Prostate gland (tissue), 2 donors: ENCODE measurements at regions not wholly inside any gene's neighbourhood (a gene's known extent, or its start where the extent isn't known, plus 50 kb on each side); places are given as distances from the start of the nearest gene placed in this dataset.

ENCODE experiments used
- DNase-seq: peaks from one replicate; pipeline ENCODE4 v3.0.0-alpha.2; 2019; ENCODE audit warnings: low spot score
- H3K27ac ChIP-seq, 2 donors: fragments of 200-600 bp; sonication (generic); 2 replicates each; pipeline ENCODE4 v1.5.1; 2017 to 2019
- H3K27me3 ChIP-seq: fragments of 200-600 bp; sonication (generic); replicated peaks from 2 replicates; pipeline ENCODE4 v1.5.1; 2019; ENCODE audit not compliant: insufficient read depth
- H3K36me3 ChIP-seq, 2 donors: fragments of 200-600 bp; sonication (generic); 1 replicate in 1 of 2; 2 replicates in 1 of 2; pipeline versions ENCODE4 v1.5.1 to v1.8.1; 2017 to 2019
- H3K4me1 ChIP-seq: fragments of 200-600 bp; sonication (generic); replicated peaks from 2 replicates; pipeline ENCODE4 v1.5.1; 2019
- H3K4me3 ChIP-seq, 2 donors: fragments of 200-600 bp; sonication (generic); 2 replicates each; pipeline ENCODE4 v1.5.1; 2017 to 2019
- H3K9me3 ChIP-seq: fragments of 200-600 bp; sonication (generic); 2 replicates; pipeline ENCODE4 v1.5.1; 2017
- CTCF ChIP-seq, 4 experiments: fragments of 200-600 bp in 2 of 4; fragments of 450-650 bp in 2 of 4; sonication (generic) in 2 of 4; IDR thresholded peaks; 1 replicate in 3 of 4; 2 replicates in 1 of 4; pipeline ENCODE4 v1.5.1; 2016 to 2019; ENCODE audit warnings: antibody characterized with exemption in 4 of 4, mild to moderate bottlenecking in 2 of 4, moderate library complexity in 2 of 4
- POLR2A ChIP-seq: fragments of 450-650 bp; IDR thresholded peaks from one replicate; pipeline ENCODE4 v1.6.1; 2016; ENCODE audit warnings: antibody characterized with exemption, mild to moderate bottlenecking
- POLR2AphosphoS5 ChIP-seq: sonication (generic); formaldehyde crosslinking; IDR thresholded peaks from one replicate; pipeline ENCODE4 v1.6.1; 2017; ENCODE audit warnings: antibody characterized with exemption
- WGBS: methylation state at CpG from one replicate; pipeline ENCODE4 v1.1.5; 2018; 5-methylcytosine and 5-hydroxymethylcytosine counted together
- intact Hi-C: fragments of 100-400 bp; cut with DNase I; formaldehyde crosslinking; loops from one replicate; pipeline ENCODE4 v1.14.2; 2022

GRCh38 chr3:67883766-67884165 is 229.4 kb upstream of the SUCLG2 start:
- DNase-seq: no peak
- no peaks in the 10 kb centered on the region for H3K36me3 ChIP-seq
- no peaks in the 10 kb centered on the region for H3K9me3 ChIP-seq
- no peak for TF ChIP-seq POLR2A
- TF ChIP-seq POLR2AphosphoS5: no peak
- TF ChIP-seq CTCF (IDR thresholded peaks at IDR 0.05): no peak
- no peak overlapping the region for H3K4me3 ChIP-seq
- 70% methylated on average over 2 of the region's 2 CpGs for WGBS
- no peaks in the 10 kb centered on the region for H3K4me1 ChIP-seq
- H3K27ac ChIP-seq: no peak overlapping the region
- H3K27me3 ChIP-seq: no peaks in the 10 kb centered on the region
- intact Hi-C loops: no loop called here

- no peak overlapping the region for H3K27ac ChIP-seq
- no peaks in the 10 kb centered on the region for H3K9me3 ChIP-seq
- TF ChIP-seq POLR2AphosphoS5: no peak
- no peak for TF ChIP-seq CTCF (IDR thresholded peaks at IDR 0.05)
- TF ChIP-seq POLR2A: no peak
- intact Hi-C loops: no loop called here
- no peaks in the 10 kb centered on the region for H3K27me3 ChIP-seq
- H3K36me3 ChIP-seq: no peaks in the 10 kb centered on the region
- H3K4me3 ChIP-seq: no peak overlapping the region
- DNase-seq: no peak
- WGBS: 80% methylated on average over 5 of the region's 5 CpGs
- H3K4me1 ChIP-seq: no peaks in the 10 kb centered on the region
Observed at GRCh38 chr3:67882981-67883380, 228.6 kb upstream of the SUCLG2 start.

DNA sequence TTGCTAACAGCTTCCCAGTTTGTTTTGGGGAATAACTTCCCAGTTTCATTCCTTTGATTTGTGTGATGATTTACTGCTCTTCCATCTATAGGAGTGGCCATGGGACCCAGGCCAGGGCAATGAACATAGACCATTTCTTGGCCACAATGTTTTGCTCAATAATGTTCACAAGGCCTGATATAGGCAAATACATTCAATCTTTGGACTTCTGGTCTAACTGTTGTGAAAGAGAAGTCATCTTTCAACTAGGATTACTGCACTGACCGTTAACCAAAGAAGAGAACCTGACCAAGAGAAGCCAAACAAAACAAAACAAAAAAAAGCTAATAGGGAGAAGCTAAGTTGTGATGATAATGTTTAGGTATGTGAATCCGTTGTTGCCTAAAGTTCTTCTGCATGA is 221.8 kb upstream of the SUCLG2 start:
- no peaks in the 10 kb centered on the region for H3K4me1 ChIP-seq
- no peak overlapping the region for H3K4me3 ChIP-seq
- H3K27me3 ChIP-seq: no peaks in the 10 kb centered on the region
- H3K36me3 ChIP-seq: no peaks in the 10 kb centered on the region
- intact Hi-C loops: no loop called here
- 61% methylated on average over 2 of the region's 2 CpGs for WGBS
- no peak for DNase-seq
- H3K9me3 ChIP-seq: no peaks in the 10 kb centered on the region
- H3K27ac ChIP-seq: no peak overlapping the region
- TF ChIP-seq POLR2AphosphoS5 (no peak), POLR2A (no peak), CTCF (IDR thresholded peaks at IDR 0.05) (no peak)

DNA sequence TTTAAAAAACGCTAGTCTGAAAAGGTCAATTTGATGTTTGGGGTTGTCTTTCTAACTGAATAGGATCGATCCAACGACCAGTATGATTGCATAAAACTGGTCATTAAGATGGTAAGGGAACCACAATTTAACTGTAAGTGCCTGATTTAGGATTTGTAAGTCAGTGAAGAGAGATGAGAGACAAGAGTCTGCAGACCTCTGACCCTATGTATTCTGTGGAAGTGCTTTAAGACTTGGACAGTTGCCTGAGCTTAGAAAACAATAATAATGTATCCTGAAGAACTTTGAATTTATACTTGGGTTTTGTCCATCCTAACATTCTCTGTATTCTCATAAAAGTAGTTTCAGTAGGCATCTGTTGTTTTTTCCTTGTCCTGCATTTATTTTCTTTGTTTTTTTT is 221.4 kb upstream of the SUCLG2 start:
- no peaks in the 10 kb centered on the region for H3K27me3 ChIP-seq
- no peaks in the 10 kb centered on the region for H3K4me1 ChIP-seq
- TF ChIP-seq POLR2A (no peak), POLR2AphosphoS5 (no peak), CTCF (IDR thresholded peaks at IDR 0.05) (no peak)
- DNase-seq: no peak
- intact Hi-C loops: no loop called here
- H3K4me3 ChIP-seq: no peak overlapping the region
- no peak overlapping the region for H3K27ac ChIP-seq
- no peaks in the 10 kb centered on the region for H3K36me3 ChIP-seq
- 79% methylated on average over 3 of the region's 3 CpGs for WGBS
- no peaks in the 10 kb centered on the region for H3K9me3 ChIP-seq

DNA sequence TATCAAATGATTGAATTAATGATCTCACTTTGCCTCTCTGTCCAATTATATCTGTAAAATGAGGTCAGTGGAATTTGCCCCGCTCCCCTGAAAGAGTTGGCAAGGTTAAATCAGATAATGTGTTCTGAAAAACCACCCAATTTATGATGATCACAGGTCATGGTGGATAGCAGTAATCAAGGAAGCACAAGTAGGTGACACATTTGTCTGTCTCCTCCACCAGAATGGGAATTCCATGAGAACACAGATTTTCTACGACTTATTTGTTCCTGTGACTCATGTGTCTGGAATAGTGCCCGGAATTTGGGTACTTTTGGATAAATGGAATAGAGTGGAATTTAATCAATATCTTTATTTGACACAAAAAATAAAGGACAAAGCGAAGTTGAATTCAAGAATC is 220.9 kb upstream of the SUCLG2 start:
- Histone ChIP-seq H3K27me3 (no peaks in the 10 kb centered on the region), H3K9me3 (no peaks in the 10 kb centered on the region), H3K4me3 (no peak overlapping the region), H3K36me3 (no peaks in the 10 kb centered on the region), H3K4me1 (no peaks in the 10 kb centered on the region), H3K27ac (no peak overlapping the region)
- TF ChIP-seq POLR2A (no peak), POLR2AphosphoS5 (no peak), CTCF (IDR thresholded peaks at IDR 0.05) (no peak)
- DNase-seq: no peak
- WGBS: 58% methylated on average over 4 of the region's 4 CpGs
- intact Hi-C loops: no loop called here
